ENCODE measurements at regions not wholly inside any gene's neighbourhood (a gene's known extent, or its start where the extent isn't known, plus 50 kb on each side); places are given as distances from the start of the nearest gene placed in this dataset.

DNA sequence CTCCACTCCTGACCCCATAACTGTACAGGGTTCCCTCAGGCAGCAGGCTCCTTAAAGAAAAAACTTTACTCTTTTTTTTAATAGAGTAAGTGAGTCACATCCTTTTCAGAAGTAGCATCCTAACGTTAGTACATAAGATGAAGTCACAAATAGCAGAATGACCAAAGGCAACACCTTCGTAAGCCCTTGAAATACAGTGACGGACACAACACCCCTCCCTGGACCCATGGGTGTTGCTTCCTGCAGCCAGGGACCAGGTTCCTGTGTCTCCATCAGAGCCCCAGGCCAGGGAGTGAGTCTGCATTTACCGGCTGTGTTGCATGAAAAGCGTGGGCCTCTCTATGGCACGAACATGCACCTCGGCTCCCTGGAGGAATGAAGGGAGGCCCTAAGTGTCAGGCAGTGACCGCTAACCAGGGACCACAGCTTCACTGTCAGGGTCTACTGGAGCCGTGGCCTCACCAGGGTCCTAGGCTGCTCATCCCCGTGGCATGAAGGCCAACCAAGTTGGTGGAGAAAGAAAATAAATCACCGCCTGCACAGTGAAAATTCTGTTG lies 340.0 kb upstream of the SFSWAP start:
- no peak for TF ChIP-seq POLR2AphosphoS5 (IDR thresholded peaks at IDR 0.05; ENCODE audit: low read depth, low read length)
- no peak for TF ChIP-seq SIN3A (IDR thresholded peaks at IDR 0.05; ENCODE audit: borderline replicate concordance, insufficient read depth, low read length)
- TF ChIP-seq, protein P1, sequence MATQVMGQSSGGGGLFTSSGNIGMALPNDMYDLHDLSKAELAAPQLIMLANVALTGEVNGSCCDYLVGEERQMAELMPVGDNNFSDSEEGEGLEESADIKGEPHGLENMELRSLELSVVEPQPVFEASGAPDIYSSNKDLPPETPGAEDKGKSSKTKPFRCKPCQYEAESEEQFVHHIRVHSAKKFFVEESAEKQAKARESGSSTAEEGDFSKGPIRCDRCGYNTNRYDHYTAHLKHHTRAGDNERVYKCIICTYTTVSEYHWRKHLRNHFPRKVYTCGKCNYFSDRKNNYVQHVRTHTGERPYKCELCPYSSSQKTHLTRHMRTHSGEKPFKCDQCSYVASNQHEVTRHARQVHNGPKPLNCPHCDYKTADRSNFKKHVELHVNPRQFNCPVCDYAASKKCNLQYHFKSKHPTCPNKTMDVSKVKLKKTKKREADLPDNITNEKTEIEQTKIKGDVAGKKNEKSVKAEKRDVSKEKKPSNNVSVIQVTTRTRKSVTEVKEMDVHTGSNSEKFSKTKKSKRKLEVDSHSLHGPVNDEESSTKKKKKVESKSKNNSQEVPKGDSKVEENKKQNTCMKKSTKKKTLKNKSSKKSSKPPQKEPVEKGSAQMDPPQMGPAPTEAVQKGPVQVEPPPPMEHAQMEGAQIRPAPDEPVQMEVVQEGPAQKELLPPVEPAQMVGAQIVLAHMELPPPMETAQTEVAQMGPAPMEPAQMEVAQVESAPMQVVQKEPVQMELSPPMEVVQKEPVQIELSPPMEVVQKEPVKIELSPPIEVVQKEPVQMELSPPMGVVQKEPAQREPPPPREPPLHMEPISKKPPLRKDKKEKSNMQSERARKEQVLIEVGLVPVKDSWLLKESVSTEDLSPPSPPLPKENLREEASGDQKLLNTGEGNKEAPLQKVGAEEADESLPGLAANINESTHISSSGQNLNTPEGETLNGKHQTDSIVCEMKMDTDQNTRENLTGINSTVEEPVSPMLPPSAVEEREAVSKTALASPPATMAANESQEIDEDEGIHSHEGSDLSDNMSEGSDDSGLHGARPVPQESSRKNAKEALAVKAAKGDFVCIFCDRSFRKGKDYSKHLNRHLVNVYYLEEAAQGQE (IDR thresholded peaks at IDR 0.05; ENCODE audit: insufficient read depth in 1 of 2, low read depth in 2 of 2, low read length in 2 of 2) = no peak

Data from PFSK-1 (cell line).